ENCODE measurements at regions not wholly inside any gene's neighbourhood (a gene's known extent, or its start where the extent isn't known, plus 50 kb on each side); places are given as distances from the start of the nearest gene placed in this dataset.

DNA sequence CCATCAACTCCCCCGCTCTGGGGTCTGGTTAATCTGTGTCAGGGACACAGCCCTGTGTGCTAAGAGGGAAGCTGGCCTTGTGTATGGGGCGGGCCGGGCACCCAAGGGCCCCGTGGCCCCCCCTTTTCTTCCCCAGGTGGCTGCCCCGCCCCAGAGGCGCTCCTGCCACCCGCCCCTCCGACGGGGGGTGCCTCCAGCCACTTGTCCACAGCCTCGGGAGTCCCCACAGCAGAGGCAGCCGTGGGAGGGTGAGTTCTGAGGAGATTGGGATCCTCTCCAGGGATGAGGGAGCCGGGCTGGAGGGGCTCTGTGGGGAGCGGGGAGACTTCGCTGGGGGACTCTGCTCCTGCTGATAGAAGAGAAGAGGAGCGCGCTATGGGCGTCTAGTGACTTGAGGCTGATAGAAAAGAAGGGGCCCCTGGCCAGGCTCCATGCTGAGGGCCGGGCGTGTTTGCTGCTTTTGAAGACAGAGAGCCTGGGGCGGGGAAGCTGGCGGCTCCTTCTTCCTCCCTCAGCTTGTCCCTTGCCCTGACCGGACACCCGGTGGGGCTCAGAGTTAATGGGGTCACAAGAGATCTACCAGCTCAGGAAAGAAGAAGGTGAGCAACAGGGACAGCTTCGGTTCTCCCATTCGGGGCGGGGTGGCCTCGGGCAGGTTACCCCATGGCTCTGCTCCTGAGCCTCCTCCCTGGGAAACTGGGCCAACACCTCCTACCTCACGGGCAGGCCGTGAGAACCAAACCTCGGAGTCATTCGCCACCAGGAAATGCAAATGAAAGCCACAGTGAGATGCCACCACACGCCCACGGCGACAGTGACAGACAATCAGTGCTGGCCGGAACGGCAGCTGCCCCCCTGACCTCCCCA is 89.4 kb upstream of the TAF1B start:
- Histone ChIP-seq H3K4me3 (ENCODE audit: low read length) (peak overlapping the region; percentile 66), H3K36me3 (ENCODE audit: low read depth, low read length) (no peaks in the 10 kb centered on the region), H3F3A (ENCODE audit: low read length, unreplicated experiment) (no peaks in the 10 kb centered on the region), H3K9me3 (ENCODE audit: low read length) (no peaks in the 10 kb centered on the region), H3K27ac (ENCODE audit: low read length) (peak overlapping the region; percentile 99), H3K4me2 (ENCODE audit: low read length) (peak overlapping the region; percentile 94), H3K9me2 (replicated peaks; ENCODE audit: low read length) (no peaks in the 10 kb centered on the region), H3K9ac (ENCODE audit: low read length) (peak overlapping the region; percentile 96), H2AFZ (ENCODE audit: low read length) (peak overlapping the region; percentile 42), H4K20me1 (ENCODE audit: low read length) (no peaks in the 10 kb centered on the region), H3K79me2 (ENCODE audit: low read length) (no peaks in the 10 kb centered on the region), H3K27me3 (ENCODE audit: low read length) (no peaks in the 10 kb centered on the region), H3K4me1 (ENCODE audit: insufficient read depth, low read length) (peaks cover 36% of the 10 kb centered on the region)
- ChIA-PET CTCF (interaction anchor here (1.9 kb wide), 1 partner anchor 16 kb away, joined by 9 read pairs; no protein-coding TSS in a partner anchor), POLR2A (ENCODE audit: unreplicated experiment) (interaction anchor here (0.7 kb wide), 1 partner anchor 28 kb away, joined by 3 read pairs; no protein-coding TSS in a partner anchor)
- intact Hi-C loops (cut with micrococcal nuclease) = loop anchor here (1.0 to 5.0 kb wide), 2 partner anchors 123 to 197 kb away; partner anchors contain the start of gene ADAM17
- no TSS peak for BruUV-seq (replicated peaks)
- ATAC-seq (peak; percentile 37), DNase-seq (peak; percentile 61)
- TF ChIP-seq EZH2phosphoT487 (IDR thresholded peaks at IDR 0.05; ENCODE audit: borderline replicate concordance, low read length) (no peak), EZH2 (IDR thresholded peaks at IDR 0.05; ENCODE audit: low read length, unreplicated experiment) (no peak)
- TF ChIP-seq, protein P1, sequence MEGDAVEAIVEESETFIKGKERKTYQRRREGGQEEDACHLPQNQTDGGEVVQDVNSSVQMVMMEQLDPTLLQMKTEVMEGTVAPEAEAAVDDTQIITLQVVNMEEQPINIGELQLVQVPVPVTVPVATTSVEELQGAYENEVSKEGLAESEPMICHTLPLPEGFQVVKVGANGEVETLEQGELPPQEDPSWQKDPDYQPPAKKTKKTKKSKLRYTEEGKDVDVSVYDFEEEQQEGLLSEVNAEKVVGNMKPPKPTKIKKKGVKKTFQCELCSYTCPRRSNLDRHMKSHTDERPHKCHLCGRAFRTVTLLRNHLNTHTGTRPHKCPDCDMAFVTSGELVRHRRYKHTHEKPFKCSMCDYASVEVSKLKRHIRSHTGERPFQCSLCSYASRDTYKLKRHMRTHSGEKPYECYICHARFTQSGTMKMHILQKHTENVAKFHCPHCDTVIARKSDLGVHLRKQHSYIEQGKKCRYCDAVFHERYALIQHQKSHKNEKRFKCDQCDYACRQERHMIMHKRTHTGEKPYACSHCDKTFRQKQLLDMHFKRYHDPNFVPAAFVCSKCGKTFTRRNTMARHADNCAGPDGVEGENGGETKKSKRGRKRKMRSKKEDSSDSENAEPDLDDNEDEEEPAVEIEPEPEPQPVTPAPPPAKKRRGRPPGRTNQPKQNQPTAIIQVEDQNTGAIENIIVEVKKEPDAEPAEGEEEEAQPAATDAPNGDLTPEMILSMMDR (conservative IDR thresholded peaks at IDR 0.05; ENCODE audit: low read depth, low read length) = no peak

DNA sequence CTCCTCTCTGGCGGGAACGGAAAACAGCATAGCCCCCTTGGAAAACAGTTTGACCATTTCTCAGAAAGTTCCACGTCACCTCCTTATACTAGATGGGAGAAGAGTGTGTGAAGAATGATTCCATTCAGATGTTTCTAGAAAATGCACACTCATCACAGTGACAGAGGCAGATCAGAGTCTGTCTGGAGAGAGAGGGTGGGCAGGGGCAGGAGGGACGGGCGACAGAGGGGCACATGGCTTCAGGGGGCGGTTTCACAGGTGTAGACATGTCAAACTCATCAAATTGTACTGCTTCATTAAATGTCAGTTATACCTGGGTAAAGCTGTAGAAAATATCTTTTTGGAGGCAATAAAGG is 88.8 kb upstream of the TAF1B start:
- H3K27me3 ChIP-seq (ENCODE audit: low read length) = no peaks in the 10 kb centered on the region
- peak overlapping the region; percentile 94 for H3K4me2 ChIP-seq (ENCODE audit: low read length)
- no peak for DNase-seq
- H3K4me3 ChIP-seq (ENCODE audit: low read length) = peak overlapping the region; percentile 66
- no peaks in the 10 kb centered on the region for H3K36me3 ChIP-seq (ENCODE audit: low read depth, low read length)
- no peak for TF ChIP-seq EZH2 (IDR thresholded peaks at IDR 0.05; ENCODE audit: low read length, unreplicated experiment)
- no peak for TF ChIP-seq EZH2phosphoT487 (IDR thresholded peaks at IDR 0.05; ENCODE audit: borderline replicate concordance, low read length)
- BruUV-seq (replicated peaks) = no TSS peak
- H3K79me2 ChIP-seq (ENCODE audit: low read length) = no peaks in the 10 kb centered on the region
- no peaks in the 10 kb centered on the region for H3F3A ChIP-seq (ENCODE audit: low read length, unreplicated experiment)
- peak overlapping the region; percentile 96 for H3K9ac ChIP-seq (ENCODE audit: low read length)
- H4K20me1 ChIP-seq (ENCODE audit: low read length) = no peaks in the 10 kb centered on the region
- no peaks in the 10 kb centered on the region for H3K9me3 ChIP-seq (ENCODE audit: low read length)
- H3K4me1 ChIP-seq (ENCODE audit: insufficient read depth, low read length) = peaks cover 33% of the 10 kb centered on the region
- intact Hi-C loops (cut with micrococcal nuclease) = loop anchor here (5.0 kb wide), 1 partner anchor 197 kb away; the partner anchor contains the start of gene ADAM17
- no peak for ATAC-seq
- POLR2A ChIA-PET (ENCODE audit: unreplicated experiment) = no interaction called here
- no peaks in the 10 kb centered on the region for H3K9me2 ChIP-seq (replicated peaks; ENCODE audit: low read length)
- H3K27ac ChIP-seq (ENCODE audit: low read length) = peak overlapping the region; percentile 99
- peak overlapping the region; percentile 42; the same call in 1 of the 2 replicates for H2AFZ ChIP-seq (ENCODE audit: low read length)
- CTCF ChIA-PET = no interaction called here

GRCh38 chr2:9755008-9755407 is 88.3 kb upstream of the TAF1B start:
- ChIA-PET CTCF (no interaction called here), POLR2A (ENCODE audit: unreplicated experiment) (no interaction called here)
- H3K27ac ChIP-seq (ENCODE audit: low read length) = peak overlapping the region; percentile 99; the same call in 1 of the 2 replicates
- H3K9me2 ChIP-seq (replicated peaks; ENCODE audit: low read length) = no peaks in the 10 kb centered on the region
- no peaks in the 10 kb centered on the region for H3F3A ChIP-seq (ENCODE audit: low read length, unreplicated experiment)
- TF ChIP-seq, protein P1 (conservative IDR thresholded peaks at IDR 0.05; ENCODE audit: low read depth, low read length) = no peak
- no peak for TF ChIP-seq EZH2 (IDR thresholded peaks at IDR 0.05; ENCODE audit: low read length, unreplicated experiment)
- TF ChIP-seq EZH2phosphoT487 (IDR thresholded peaks at IDR 0.05; ENCODE audit: borderline replicate concordance, low read length) = no peak
- intact Hi-C loops (cut with micrococcal nuclease) = no loop called here
- no peak overlapping the region for H3K4me2 ChIP-seq (ENCODE audit: low read length)
- no peaks in the 10 kb centered on the region for H3K79me2 ChIP-seq (ENCODE audit: low read length)
- H3K27me3 ChIP-seq (ENCODE audit: low read length) = no peaks in the 10 kb centered on the region
- BruUV-seq (replicated peaks) = no TSS peak
- DNase-seq (no peak), ATAC-seq (no peak)
- H3K4me1 ChIP-seq (ENCODE audit: insufficient read depth, low read length) = peaks cover 33% of the 10 kb centered on the region
- no peak overlapping the region for H2AFZ ChIP-seq (ENCODE audit: low read length)
- no peak overlapping the region for H3K4me3 ChIP-seq (ENCODE audit: low read length)
- H3K36me3 ChIP-seq (ENCODE audit: low read depth, low read length) = no peaks in the 10 kb centered on the region
- peak overlapping the region; percentile 96; the same call in 1 of the 2 replicates for H3K9ac ChIP-seq (ENCODE audit: low read length)
- no peaks in the 10 kb centered on the region for H3K9me3 ChIP-seq (ENCODE audit: low read length)
- no peaks in the 10 kb centered on the region for H4K20me1 ChIP-seq (ENCODE audit: low read length)
